Ishikawa (cell line): ENCODE measurements at regions not wholly inside any gene's neighbourhood (a gene's known extent, or its start where the extent isn't known, plus 50 kb on each side); places are given as distances from the start of the nearest gene placed in this dataset.

ENCODE experiments used
- CEBPB ChIP-seq: IDR thresholded peaks from 2 replicates; pipeline ENCODE4 v1.6.1; 2012
- CREB1 ChIP-seq: IDR thresholded peaks from 2 replicates; pipeline ENCODE4 v1.6.1; 2012; ENCODE audit warnings: low read depth
- EGR1 ChIP-seq: IDR thresholded peaks from 2 replicates; pipeline ENCODE4 v1.6.1; 2012
- EP300 ChIP-seq: IDR thresholded peaks from 2 replicates; pipeline ENCODE4 v1.6.1; 2012; ENCODE audit warnings: borderline replicate concordance
- FOXM1 ChIP-seq: IDR thresholded peaks from 2 replicates; pipeline ENCODE4 v1.6.1; 2012; ENCODE audit warnings: low read depth, borderline replicate concordance
- MAX ChIP-seq: IDR thresholded peaks from 2 replicates; pipeline ENCODE4 v1.6.1; 2012
- NFIC ChIP-seq: IDR thresholded peaks from 2 replicates; pipeline ENCODE4 v1.6.1; 2012
- RAD21 ChIP-seq: IDR thresholded peaks from 2 replicates; pipeline ENCODE4 v1.6.1; 2012; ENCODE audit warnings: low read depth
- REST ChIP-seq: IDR thresholded peaks from 2 replicates; pipeline ENCODE4 v1.6.1; 2012; ENCODE audit warnings: low read depth, mild to moderate bottlenecking
- TAF1 ChIP-seq: IDR thresholded peaks from 2 replicates; pipeline ENCODE4 v1.6.1; 2012; ENCODE audit warnings: low read depth, mild to moderate bottlenecking
- TEAD4 ChIP-seq: IDR thresholded peaks from 2 replicates; pipeline ENCODE4 v1.6.1; 2012
- USF1 ChIP-seq: IDR thresholded peaks from 2 replicates; pipeline ENCODE4 v1.6.1; 2012
- YY1 ChIP-seq: IDR thresholded peaks from 2 replicates; pipeline ENCODE4 v1.6.1; 2012; ENCODE audit warnings: low read depth
- ZBTB7A ChIP-seq: IDR thresholded peaks from 2 replicates; pipeline ENCODE4 v1.6.1; 2012; ENCODE audit warnings: low read depth

GRCh38 chr7:364536-364935, 74.6 kb downstream of the FOXL3 start:
- TF ChIP-seq EP300 (no peak), REST (no peak), CEBPB (no peak), FOXM1 (no peak), MAX (no peak), TAF1 (no peak), EGR1 (no peak), RAD21 (no peak), YY1 (no peak), USF1 (no peak), NFIC (no peak), ZBTB7A (no peak), TEAD4 (no peak), CREB1 (no peak)
